HepG2 (cell line): ENCODE measurements at regions not wholly inside any gene's neighbourhood (a gene's known extent, or its start where the extent isn't known, plus 50 kb on each side); places are given as distances from the start of the nearest gene placed in this dataset.

Source experiments
- ATM ChIP-seq: fragments of 450-650 bp; IDR thresholded peaks from 2 replicates; pipeline ENCODE4 v1.7.1; 2017; ENCODE audit warnings: mild to moderate bottlenecking, borderline replicate concordance
- XRCC5 ChIP-seq: fragments of 200-400 bp; formaldehyde crosslinking; optimal IDR thresholded peaks from 2 replicates; pipeline ENCODE3; 2017; ENCODE audit warnings: mild to moderate bottlenecking, low read length
- ZNF138 ChIP-seq: sonication (generic); formaldehyde crosslinking; IDR thresholded peaks from 2 replicates; pipeline ENCODE4 v1.5.0; 2020; ENCODE audit warnings: mild to moderate bottlenecking, low read depth, missing genetic modification reagents
- ZNF3 ChIP-seq: IDR thresholded peaks from 2 replicates; pipeline ENCODE4 v1.7.0; 2017; ENCODE audit warnings: inconsistent platforms
- ZNF337 ChIP-seq: sonication (generic); formaldehyde crosslinking; IDR thresholded peaks from 2 replicates; pipeline ENCODE4 v1.5.1; 2020; ENCODE audit warnings: missing genetic modification reagents, low read depth, mild to moderate bottlenecking, borderline replicate concordance
- TF ChIP-seq, protein P1 (sequence below): sonication (generic); formaldehyde crosslinking; IDR thresholded peaks from 2 replicates; pipeline ENCODE4 v1.5.0; 2020; ENCODE audit warnings: mild to moderate bottlenecking, missing genetic modification reagents, moderate library complexity
- TF ChIP-seq, protein P2 (sequence below), 2 experiments: IDR thresholded peaks; 2 replicates each; pipeline ENCODE4 v1.6.1; 2011 to 2012; ENCODE audit warnings: low read length in 2 of 2, borderline replicate concordance in 1 of 2, low read depth in 1 of 2, mild to moderate bottlenecking in 1 of 2, moderate library complexity in 1 of 2
- TF ChIP-seq, protein P3 (sequence below): sonication (generic); formaldehyde crosslinking; IDR thresholded peaks from 2 replicates; pipeline ENCODE4 v1.4.0; 2020; ENCODE audit warnings: missing genetic modification reagents
- TF ChIP-seq, protein P4 (sequence below): sonication (generic); formaldehyde crosslinking; IDR thresholded peaks from 2 replicates; pipeline ENCODE4 v1.5.1; 2020; ENCODE audit warnings: mild to moderate bottlenecking, missing genetic modification reagents

DNA sequence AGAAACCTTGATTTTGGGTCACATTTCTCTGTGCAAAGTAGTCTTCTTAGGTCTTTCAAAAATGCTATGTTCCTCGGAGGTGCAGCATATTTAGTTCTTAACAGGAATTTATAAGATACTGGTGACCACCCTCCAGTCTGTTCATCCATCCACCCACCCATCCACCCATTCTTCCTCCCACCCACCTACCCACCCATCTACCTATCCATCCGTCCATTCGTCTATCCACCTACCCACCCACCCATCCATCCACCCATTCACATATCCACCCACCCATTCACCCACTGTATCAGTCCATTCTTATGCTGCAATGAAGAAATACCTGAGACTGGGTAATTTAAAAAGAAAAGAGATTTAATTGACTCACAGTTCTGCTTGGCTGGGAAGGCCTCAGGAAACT, 74.9 kb downstream of the KCTD15 start:
- TF ChIP-seq ATM (no peak), ZNF138 (CRISPR knock-in tag) (no peak), XRCC5 (no peak), ZNF3 (CRISPR knock-in tag) (no peak), ZNF337 (CRISPR knock-in tag) (no peak)
- TF ChIP-seq, protein P1, sequence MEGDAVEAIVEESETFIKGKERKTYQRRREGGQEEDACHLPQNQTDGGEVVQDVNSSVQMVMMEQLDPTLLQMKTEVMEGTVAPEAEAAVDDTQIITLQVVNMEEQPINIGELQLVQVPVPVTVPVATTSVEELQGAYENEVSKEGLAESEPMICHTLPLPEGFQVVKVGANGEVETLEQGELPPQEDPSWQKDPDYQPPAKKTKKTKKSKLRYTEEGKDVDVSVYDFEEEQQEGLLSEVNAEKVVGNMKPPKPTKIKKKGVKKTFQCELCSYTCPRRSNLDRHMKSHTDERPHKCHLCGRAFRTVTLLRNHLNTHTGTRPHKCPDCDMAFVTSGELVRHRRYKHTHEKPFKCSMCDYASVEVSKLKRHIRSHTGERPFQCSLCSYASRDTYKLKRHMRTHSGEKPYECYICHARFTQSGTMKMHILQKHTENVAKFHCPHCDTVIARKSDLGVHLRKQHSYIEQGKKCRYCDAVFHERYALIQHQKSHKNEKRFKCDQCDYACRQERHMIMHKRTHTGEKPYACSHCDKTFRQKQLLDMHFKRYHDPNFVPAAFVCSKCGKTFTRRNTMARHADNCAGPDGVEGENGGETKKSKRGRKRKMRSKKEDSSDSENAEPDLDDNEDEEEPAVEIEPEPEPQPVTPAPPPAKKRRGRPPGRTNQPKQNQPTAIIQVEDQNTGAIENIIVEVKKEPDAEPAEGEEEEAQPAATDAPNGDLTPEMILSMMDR (CRISPR knock-in tag) = no peak
- TF ChIP-seq, protein P2, sequence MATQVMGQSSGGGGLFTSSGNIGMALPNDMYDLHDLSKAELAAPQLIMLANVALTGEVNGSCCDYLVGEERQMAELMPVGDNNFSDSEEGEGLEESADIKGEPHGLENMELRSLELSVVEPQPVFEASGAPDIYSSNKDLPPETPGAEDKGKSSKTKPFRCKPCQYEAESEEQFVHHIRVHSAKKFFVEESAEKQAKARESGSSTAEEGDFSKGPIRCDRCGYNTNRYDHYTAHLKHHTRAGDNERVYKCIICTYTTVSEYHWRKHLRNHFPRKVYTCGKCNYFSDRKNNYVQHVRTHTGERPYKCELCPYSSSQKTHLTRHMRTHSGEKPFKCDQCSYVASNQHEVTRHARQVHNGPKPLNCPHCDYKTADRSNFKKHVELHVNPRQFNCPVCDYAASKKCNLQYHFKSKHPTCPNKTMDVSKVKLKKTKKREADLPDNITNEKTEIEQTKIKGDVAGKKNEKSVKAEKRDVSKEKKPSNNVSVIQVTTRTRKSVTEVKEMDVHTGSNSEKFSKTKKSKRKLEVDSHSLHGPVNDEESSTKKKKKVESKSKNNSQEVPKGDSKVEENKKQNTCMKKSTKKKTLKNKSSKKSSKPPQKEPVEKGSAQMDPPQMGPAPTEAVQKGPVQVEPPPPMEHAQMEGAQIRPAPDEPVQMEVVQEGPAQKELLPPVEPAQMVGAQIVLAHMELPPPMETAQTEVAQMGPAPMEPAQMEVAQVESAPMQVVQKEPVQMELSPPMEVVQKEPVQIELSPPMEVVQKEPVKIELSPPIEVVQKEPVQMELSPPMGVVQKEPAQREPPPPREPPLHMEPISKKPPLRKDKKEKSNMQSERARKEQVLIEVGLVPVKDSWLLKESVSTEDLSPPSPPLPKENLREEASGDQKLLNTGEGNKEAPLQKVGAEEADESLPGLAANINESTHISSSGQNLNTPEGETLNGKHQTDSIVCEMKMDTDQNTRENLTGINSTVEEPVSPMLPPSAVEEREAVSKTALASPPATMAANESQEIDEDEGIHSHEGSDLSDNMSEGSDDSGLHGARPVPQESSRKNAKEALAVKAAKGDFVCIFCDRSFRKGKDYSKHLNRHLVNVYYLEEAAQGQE (IDR thresholded peaks at IDR 0.05; ENCODE audit: borderline replicate concordance in 1 of 2, low read depth in 1 of 2, low read length in 2 of 2) = no peak
- TF ChIP-seq, protein P3, sequence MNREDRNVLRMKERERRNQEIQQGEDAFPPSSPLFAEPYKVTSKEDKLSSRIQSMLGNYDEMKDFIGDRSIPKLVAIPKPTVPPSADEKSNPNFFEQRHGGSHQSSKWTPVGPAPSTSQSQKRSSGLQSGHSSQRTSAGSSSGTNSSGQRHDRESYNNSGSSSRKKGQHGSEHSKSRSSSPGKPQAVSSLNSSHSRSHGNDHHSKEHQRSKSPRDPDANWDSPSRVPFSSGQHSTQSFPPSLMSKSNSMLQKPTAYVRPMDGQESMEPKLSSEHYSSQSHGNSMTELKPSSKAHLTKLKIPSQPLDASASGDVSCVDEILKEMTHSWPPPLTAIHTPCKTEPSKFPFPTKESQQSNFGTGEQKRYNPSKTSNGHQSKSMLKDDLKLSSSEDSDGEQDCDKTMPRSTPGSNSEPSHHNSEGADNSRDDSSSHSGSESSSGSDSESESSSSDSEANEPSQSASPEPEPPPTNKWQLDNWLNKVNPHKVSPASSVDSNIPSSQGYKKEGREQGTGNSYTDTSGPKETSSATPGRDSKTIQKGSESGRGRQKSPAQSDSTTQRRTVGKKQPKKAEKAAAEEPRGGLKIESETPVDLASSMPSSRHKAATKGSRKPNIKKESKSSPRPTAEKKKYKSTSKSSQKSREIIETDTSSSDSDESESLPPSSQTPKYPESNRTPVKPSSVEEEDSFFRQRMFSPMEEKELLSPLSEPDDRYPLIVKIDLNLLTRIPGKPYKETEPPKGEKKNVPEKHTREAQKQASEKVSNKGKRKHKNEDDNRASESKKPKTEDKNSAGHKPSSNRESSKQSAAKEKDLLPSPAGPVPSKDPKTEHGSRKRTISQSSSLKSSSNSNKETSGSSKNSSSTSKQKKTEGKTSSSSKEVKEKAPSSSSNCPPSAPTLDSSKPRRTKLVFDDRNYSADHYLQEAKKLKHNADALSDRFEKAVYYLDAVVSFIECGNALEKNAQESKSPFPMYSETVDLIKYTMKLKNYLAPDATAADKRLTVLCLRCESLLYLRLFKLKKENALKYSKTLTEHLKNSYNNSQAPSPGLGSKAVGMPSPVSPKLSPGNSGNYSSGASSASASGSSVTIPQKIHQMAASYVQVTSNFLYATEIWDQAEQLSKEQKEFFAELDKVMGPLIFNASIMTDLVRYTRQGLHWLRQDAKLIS (CRISPR knock-in tag) = no peak
- TF ChIP-seq, protein P4, sequence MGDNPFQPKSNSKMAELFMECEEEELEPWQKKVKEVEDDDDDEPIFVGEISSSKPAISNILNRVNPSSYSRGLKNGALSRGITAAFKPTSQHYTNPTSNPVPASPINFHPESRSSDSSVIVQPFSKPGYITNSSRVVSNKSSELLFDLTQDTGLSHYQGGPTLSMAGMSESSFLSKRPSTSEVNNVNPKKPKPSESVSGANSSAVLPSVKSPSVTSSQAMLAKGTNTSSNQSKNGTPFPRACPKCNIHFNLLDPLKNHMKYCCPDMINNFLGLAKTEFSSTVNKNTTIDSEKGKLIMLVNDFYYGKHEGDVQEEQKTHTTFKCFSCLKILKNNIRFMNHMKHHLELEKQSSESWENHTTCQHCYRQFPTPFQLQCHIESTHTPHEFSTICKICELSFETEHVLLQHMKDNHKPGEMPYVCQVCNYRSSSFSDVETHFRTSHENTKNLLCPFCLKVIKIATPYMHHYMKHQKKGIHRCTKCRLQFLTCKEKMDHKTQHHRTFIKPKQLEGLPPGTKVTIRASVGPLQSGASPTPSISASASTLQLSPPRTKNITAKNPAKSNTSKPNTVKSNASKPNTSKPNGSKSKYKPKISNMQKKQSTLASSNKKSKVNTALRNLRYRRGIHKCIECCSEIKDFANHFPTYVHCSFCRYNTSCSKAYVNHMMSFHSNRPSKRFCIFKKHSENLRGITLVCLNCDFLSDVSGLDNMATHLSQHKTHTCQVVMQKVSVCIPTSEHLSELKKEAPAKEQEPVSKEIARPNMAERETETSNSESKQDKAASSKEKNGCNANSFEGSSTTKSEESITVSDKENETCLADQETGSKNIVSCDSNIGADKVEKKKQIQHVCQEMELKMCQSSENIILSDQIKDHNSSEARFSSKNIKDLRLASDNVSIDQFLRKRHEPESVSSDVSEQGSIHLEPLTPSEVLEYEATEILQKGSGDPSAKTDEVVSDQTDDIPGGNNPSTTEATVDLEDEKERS (CRISPR knock-in tag) = no peak
